Hepatocyte (in vitro differentiated cells): ENCODE measurements at regions not wholly inside any gene's neighbourhood (a gene's known extent, or its start where the extent isn't known, plus 50 kb on each side); places are given as distances from the start of the nearest gene placed in this dataset.

Experiments used
- EZH2 ChIP-seq: fragments of 200-600 bp; sonication (generic); IDR thresholded peaks from 2 replicates; pipeline ENCODE4 v1.6.1; 2016; ENCODE audit warnings: antibody characterized with exemption, mild to moderate bottlenecking, borderline replicate concordance
- TF ChIP-seq, protein P1 (sequence below): fragments of 200-600 bp; sonication (generic); IDR thresholded peaks from 2 replicates; pipeline ENCODE4 v1.5.1; 2016; ENCODE audit warnings: antibody characterized with exemption, mild to moderate bottlenecking; ENCODE audit not compliant: poor library complexity

DNA sequence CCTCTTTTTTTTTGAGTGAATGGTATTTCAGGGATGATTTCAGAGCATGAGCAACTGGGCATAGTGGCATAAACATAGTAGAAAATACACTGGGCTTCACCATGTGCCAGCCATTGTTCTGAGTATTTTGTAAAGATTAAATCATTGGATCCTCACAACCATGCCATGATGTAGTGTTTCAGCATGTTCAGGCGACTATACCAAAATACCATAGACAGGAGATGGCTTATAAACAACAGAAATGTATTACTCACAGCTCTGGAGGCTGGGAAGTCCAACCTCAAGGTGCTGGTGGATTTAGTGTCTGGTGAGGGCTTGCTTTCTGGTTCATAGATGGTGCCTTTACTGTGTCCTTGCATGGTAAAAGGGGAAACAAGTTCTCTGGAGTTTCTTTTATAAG is 101.5 kb upstream of the KL start:
- TF ChIP-seq, protein P1, sequence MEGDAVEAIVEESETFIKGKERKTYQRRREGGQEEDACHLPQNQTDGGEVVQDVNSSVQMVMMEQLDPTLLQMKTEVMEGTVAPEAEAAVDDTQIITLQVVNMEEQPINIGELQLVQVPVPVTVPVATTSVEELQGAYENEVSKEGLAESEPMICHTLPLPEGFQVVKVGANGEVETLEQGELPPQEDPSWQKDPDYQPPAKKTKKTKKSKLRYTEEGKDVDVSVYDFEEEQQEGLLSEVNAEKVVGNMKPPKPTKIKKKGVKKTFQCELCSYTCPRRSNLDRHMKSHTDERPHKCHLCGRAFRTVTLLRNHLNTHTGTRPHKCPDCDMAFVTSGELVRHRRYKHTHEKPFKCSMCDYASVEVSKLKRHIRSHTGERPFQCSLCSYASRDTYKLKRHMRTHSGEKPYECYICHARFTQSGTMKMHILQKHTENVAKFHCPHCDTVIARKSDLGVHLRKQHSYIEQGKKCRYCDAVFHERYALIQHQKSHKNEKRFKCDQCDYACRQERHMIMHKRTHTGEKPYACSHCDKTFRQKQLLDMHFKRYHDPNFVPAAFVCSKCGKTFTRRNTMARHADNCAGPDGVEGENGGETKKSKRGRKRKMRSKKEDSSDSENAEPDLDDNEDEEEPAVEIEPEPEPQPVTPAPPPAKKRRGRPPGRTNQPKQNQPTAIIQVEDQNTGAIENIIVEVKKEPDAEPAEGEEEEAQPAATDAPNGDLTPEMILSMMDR, result no peak
- no peak for TF ChIP-seq EZH2
